ENCODE measurements at regions not wholly inside any gene's neighbourhood (a gene's known extent, or its start where the extent isn't known, plus 50 kb on each side); places are given as distances from the start of the nearest gene placed in this dataset.
"Not testable (repeated sequence)": the region's sequence is repeated elsewhere in the genome, so short reads cannot be mapped to it uniquely, and the experiment has no call there.

GRCh38 chr2:176794392-176794791 lies 418.2 kb upstream of the HNRNPA3 start:
- intact Hi-C loops (cut with DNase I): no loop called here
- peaks cover 0 to 6% (median 3%) of the 10 kb centered on the region in 3 donors for H3K4me1 ChIP-seq (ENCODE audit: control insufficient read depth in 2 of 3, insufficient read depth in 2 of 3, low read depth in 1 of 3, low read length in 3 of 3)
- TF ChIP-seq, protein P1, sequence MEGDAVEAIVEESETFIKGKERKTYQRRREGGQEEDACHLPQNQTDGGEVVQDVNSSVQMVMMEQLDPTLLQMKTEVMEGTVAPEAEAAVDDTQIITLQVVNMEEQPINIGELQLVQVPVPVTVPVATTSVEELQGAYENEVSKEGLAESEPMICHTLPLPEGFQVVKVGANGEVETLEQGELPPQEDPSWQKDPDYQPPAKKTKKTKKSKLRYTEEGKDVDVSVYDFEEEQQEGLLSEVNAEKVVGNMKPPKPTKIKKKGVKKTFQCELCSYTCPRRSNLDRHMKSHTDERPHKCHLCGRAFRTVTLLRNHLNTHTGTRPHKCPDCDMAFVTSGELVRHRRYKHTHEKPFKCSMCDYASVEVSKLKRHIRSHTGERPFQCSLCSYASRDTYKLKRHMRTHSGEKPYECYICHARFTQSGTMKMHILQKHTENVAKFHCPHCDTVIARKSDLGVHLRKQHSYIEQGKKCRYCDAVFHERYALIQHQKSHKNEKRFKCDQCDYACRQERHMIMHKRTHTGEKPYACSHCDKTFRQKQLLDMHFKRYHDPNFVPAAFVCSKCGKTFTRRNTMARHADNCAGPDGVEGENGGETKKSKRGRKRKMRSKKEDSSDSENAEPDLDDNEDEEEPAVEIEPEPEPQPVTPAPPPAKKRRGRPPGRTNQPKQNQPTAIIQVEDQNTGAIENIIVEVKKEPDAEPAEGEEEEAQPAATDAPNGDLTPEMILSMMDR (IDR thresholded peaks at IDR 0.05; ENCODE audit: borderline replicate concordance, extremely low read depth, insufficient read depth): no peak
- H3K27ac ChIP-seq (ENCODE audit: low read depth in 2 of 2, low read length in 2 of 2): no peak overlapping the region
- H3K4me3 ChIP-seq (ENCODE audit: low read length in 3 of 3): no peak overlapping the region
- no peaks in the 10 kb centered on the region for H3K9me3 ChIP-seq (ENCODE audit: control insufficient read depth in 2 of 3, insufficient read depth in 1 of 3, low read length in 3 of 3)
- FAIRE-seq (no peak), DNase-seq (no peak)
- H3K27me3 ChIP-seq (ENCODE audit: control insufficient read depth, insufficient read depth, low read length): no peaks in the 10 kb centered on the region
- H3K36me3 ChIP-seq (ENCODE audit: control insufficient read depth in 2 of 3, insufficient read depth in 3 of 3, low read length in 3 of 3): no peaks in the 10 kb centered on the region
- H3K9ac ChIP-seq (ENCODE audit: low read length in 3 of 3): no peak overlapping the region

DNA sequence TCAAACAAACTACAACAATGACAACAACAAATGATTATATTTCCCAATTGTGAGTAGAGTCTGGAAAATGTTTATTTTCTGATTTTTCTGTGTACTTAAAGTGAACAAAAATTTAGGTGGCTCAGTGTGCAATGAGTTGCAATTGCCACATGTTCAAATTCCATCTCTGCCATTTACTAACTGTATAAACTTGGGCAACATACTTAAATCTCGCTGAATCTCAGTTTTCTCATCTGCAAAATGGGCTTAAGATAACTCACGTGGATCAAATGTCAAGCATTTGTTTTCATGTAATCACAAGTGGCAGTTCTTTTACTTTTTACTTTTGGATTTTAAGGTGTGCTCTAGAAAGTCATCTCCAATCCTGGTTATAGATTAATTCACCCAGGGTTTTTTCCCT lies 416.8 kb upstream of the HNRNPA3 start:
- intact Hi-C loops (cut with DNase I): no loop called here
- no peaks in the 10 kb centered on the region for H3K9me3 ChIP-seq (ENCODE audit: control insufficient read depth in 2 of 3, insufficient read depth in 1 of 3, low read length in 3 of 3)
- no peak for FAIRE-seq
- no peak overlapping the region for H3K4me3 ChIP-seq (ENCODE audit: low read length in 3 of 3)
- no peak for DNase-seq
- no peak overlapping the region for H3K9ac ChIP-seq (ENCODE audit: low read length in 3 of 3)
- H3K27me3 ChIP-seq (ENCODE audit: control insufficient read depth, insufficient read depth, low read length): no peaks in the 10 kb centered on the region
- H3K36me3 ChIP-seq (ENCODE audit: control insufficient read depth in 2 of 3, insufficient read depth in 3 of 3, low read length in 3 of 3): no peaks in the 10 kb centered on the region
- H3K27ac ChIP-seq (ENCODE audit: low read depth in 2 of 2, low read length in 2 of 2): no peak overlapping the region
- TF ChIP-seq, protein P1 (IDR thresholded peaks at IDR 0.05; ENCODE audit: borderline replicate concordance, extremely low read depth, insufficient read depth): no peak
- H3K4me1 ChIP-seq (ENCODE audit: control insufficient read depth in 2 of 3, insufficient read depth in 2 of 3, low read depth in 1 of 3, low read length in 3 of 3): peaks cover 0 to 6% (median 3%) of the 10 kb centered on the region in 3 donors

DNA sequence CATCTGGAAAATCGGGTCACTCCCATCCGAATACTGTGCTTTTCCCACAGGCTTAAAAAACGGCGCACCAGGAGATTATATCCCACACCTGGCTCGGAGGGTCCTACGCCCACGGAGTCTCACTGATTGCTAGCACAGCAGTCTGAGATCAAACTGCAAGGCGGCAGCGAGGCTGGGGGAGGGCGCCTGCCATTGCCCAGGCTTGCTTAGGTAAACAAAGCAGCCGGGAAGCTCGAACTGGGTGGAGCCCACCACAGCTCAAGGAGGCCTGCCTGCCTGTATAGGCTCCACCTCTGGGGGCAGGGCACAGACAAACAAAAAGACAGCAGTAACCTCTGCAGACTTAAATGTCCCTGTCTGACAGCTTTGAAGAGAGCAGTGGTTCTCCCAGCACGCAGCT lies 415.9 kb upstream of the HNRNPA3 start:
- FAIRE-seq; H3K27ac ChIP-seq (ENCODE audit: low read depth in 2 of 2, low read length in 2 of 2); H3K9ac ChIP-seq (ENCODE audit: low read length in 3 of 3); H3K9me3 ChIP-seq (ENCODE audit: control insufficient read depth in 2 of 3, insufficient read depth in 1 of 3, low read length in 3 of 3); DNase-seq; H3K27me3 ChIP-seq (ENCODE audit: control insufficient read depth, insufficient read depth, low read length); intact Hi-C loops (cut with DNase I); H3K4me1 ChIP-seq (ENCODE audit: control insufficient read depth in 2 of 3, insufficient read depth in 2 of 3, low read depth in 1 of 3, low read length in 3 of 3); H3K36me3 ChIP-seq (ENCODE audit: control insufficient read depth in 2 of 3, insufficient read depth in 3 of 3, low read length in 3 of 3); H3K4me3 ChIP-seq (ENCODE audit: low read length in 3 of 3): not testable (repeated sequence)

GRCh38 chr2:176804392-176804791 lies 408.2 kb upstream of the HNRNPA3 start:
- Histone ChIP-seq H3K9ac (ENCODE audit: low read length in 3 of 3) (no peak overlapping the region), H3K4me3 (ENCODE audit: low read length in 3 of 3) (no peak overlapping the region), H3K9me3 (ENCODE audit: control insufficient read depth in 2 of 3, insufficient read depth in 1 of 3, low read length in 3 of 3) (no peaks in the 10 kb centered on the region), H3K27ac (ENCODE audit: low read depth in 2 of 2, low read length in 2 of 2) (no peak overlapping the region), H3K27me3 (ENCODE audit: control insufficient read depth, insufficient read depth, low read length) (no peaks in the 10 kb centered on the region), H3K4me1 (ENCODE audit: control insufficient read depth in 2 of 3, insufficient read depth in 2 of 3, low read depth in 1 of 3, low read length in 3 of 3) (no peaks in the 10 kb centered on the region), H3K36me3 (ENCODE audit: control insufficient read depth in 2 of 3, insufficient read depth in 3 of 3, low read length in 3 of 3) (no peaks in the 10 kb centered on the region)
- DNase-seq (no peak), FAIRE-seq (no peak)
- intact Hi-C loops (cut with DNase I): no loop called here
- TF ChIP-seq, protein P1 (IDR thresholded peaks at IDR 0.05; ENCODE audit: borderline replicate concordance, extremely low read depth, insufficient read depth): no peak
